DMS153 treated with DMSO at 0.1 percent for 48 hours (cell line): ENCODE measurements at regions not wholly inside any gene's neighbourhood (a gene's known extent, or its start where the extent isn't known, plus 50 kb on each side); places are given as distances from the start of the nearest gene placed in this dataset.
"Not testable (repeated sequence)": the region's sequence is repeated elsewhere in the genome, so short reads cannot be mapped to it uniquely, and the experiment has no call there.

ENCODE experiments used
- DNase-seq: peaks from one replicate; lab custom pipeline; 2025; ENCODE audit not compliant: unreplicated experiment; lab: John Stamatoyannopoulos, UW

DNA sequence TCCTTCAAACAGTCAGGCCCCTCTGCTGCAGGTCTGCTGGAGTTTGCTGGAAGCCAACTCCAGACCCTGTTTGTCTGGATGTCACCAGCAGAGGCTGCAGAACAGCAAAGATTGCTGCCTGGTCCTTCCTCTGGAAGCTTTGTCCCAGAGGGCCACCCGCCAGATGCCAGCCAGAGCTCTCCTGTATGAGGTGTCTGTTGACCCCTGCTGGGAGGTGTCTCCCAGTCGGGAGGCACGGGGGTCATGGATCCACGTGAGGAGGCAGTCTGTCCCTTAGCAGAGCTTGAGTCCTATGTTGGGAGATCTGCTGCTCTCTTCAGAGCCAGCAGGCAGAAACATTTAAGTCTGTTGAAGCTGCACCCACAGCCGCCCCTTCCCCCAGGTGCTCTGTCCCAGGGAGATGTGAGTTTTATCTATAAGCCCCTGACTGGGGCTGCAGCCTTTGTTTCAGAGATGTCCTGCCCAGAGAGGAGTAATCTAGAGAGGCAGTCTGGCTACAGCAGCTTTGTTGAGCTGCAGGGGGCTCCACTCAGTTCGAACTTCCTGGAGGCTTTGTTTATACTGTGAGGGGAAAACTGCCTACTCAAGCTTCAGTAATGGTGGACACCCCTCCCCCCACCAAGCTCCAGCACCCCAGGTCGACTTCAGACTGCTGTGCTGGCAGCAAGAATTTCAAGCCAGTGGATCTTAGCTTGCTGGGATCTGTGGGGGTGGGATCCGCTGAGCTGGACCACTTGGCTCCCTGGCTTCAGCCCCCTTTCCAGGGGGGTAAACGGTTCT, 72.1 kb downstream of the OGFRL1 start:
- not testable (repeated sequence) for DNase-seq

DNA sequence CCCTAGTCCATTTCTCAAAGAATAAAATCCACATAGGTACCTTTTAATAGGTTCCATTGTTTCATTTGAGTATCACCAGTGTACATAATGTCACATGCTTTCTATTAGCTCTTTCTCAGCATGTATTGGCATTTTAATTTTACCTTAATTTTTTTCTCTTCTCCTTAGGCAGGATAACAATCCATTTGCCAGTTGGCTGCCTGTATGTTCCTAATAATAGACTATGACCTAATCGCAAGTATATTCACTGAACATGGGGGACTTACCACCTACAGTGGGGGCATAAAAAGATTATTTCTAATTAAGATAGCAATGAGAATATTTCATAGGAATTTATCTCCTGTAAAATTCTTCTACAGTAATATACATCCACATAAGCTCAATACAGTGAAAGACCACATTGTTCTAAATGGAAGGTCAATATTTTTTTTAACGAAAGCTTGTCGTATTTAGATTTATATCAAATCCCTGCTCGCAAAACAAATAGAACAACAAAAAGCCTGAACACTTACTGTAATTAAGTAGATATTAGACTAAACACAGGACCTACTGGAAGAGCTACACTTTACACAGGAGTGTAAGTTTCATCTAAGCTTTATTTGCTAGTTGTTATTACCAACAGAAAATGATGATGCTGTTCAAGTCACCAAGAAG, 76.4 kb downstream of the OGFRL1 start:
- DNase-seq = no peak

DNA sequence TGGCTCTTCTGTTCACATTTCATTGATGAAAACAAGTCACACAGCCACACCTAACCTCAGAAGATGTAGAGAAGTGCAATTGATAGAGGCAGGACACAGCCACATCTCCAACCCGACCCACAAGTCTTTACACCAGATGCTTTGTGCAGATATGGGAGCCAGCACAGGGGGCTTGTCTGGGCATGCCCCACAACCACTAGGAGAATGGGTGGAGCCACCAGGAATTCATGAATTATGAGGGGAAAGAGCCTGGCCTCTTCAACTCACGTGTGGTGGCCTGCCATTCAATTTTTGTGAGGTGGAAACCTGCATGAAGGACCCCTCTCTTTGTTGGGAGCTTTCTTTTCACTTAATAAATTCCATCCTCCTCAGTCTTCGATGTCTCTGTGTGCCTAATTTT, 79.1 kb downstream of the OGFRL1 start:
- DNase-seq = no peak

DNA sequence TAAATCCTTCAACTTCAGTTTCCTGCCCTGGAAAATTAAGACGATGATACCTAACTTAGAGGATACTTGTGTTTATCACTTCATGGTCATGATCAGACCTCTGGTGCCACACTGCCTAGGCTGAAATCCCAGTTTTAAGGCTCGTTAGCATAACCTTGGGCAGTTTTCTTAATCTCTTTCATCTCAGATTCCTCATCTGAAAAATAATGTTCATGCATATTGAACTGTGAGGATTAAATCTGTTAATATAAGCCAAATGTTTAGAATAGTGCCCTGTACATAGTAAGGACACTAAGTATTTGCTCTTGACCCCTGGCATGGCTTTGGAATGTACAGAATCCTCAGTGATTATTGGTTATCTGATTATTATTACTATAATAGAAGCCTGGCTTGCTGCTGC, 79.7 kb downstream of the OGFRL1 start:
- no peak for DNase-seq

DNA sequence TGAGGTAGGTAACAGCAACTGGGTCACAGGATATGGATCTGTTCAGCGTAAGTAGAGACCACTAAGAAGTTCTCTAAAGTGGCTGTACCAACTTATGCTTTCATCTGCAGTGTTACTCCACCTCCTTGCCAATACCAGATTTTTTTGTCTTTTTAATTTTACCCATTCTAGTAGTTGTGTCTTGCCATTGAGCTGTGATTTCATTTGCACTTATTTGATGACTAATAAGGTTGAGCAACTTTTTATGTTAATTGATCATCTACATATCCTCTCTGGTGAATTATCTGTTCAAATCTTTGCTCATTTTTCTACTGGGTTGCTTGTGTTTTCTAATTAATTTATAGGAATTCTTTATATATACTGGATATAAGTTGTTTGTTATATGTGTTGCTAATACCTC, 82.9 kb downstream of the OGFRL1 start:
- no peak for DNase-seq

DNA sequence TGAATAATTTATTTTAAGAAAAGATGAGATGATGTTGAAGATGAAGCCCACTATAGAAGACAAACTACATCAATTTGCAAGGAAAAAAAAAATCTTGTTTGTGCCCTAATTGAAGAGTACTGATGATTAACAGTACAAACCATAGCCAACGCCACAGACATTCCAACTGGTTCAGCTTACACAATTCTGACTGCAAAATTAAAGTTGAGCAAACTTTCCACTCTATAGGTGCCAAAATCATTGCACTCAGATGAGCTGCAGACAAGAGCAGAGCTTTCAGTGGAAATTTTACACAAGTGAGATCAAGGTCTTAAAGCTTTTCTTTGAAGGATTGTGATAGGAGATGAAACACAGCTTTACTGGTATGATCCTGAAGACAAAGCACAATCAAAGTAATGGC, 85.3 kb downstream of the OGFRL1 start:
- DNase-seq = no peak

DNA sequence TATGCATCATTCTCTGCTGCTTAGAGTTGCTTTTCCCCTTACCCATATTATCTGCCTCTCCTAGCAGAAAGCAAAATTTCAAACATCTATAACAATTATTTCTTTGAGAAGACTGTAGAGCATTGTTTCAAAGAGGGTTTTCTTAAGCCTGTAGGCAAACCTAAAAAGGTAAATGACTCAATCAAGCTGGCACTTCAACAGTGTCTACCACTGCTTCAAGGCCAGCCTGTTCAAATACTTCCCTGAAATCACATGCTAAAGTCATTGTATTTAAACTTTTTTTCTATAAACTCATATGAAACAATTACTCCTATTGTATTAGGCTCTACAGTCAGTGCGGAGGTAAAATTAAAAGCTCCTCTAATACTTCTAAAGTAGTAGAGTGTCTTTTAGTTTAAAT, 87.1 kb downstream of the OGFRL1 start:
- DNase-seq = no peak

DNA sequence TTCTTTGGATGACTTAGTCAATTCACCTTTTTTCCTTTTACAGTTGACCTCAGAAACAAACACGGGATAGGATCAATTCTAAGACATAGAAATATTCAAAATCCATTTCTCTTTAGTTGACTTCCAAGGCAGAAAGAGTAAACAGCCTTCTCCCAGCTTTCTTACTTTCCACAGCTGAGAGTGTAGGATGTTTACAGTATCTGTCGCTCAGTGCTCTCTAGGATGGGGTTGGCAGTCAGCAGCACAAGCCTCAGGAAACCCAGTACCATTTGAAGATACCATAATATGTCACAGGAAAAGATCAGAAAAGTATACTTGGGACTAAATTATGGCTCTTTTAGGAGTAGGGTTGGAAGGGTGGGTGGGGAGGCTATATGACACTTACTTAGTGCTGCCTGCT, 88.2 kb downstream of the OGFRL1 start:
- DNase-seq = no peak

DNA sequence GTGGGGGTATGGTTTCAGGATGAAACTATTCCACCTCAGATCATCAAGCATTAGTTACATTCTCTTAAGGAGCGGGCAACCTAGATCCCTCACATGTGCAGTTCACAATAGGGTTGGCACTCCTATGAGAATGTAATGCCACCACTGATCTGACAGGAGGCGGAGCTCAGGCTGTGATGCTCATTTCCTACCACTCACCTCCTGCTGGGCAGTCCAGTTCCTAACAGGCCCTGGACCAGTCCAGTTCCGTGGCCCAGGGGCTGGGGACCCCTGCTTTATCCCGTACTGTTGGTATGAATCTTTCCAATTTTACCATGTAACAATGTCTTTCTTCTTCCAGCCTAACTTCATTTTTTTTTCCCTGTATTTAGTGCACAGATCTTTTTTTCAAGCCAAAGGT, 94.9 kb downstream of the OGFRL1 start:
- no peak for DNase-seq

DNA sequence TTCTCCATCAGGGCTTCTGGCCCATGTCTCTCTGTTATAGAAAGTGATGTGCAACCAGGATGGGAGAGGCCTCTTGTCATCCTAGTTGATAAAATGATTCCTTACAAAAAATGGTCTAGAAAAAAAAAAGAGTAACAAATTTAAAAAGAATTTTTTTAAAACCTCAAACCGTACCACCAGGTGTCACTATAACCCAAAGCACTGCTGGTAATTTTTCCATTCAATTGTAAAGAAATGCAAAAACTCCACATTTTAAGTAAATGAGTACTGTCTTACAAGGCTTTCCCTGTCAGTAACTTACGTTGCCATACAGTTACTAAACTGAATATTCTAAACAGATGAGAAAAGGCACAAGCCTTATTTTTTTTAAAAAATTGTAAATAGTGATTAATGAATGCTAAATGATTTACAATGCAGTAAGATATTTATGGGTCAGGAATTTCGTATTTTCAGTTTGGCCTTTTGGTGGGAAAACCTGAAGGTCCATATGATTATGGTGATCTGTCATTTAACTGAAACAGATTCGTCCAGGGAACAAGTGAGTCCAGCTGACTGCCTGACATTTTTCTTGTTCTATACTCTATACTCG, 95.4 kb downstream of the OGFRL1 start:
- DNase-seq = no peak

DNA sequence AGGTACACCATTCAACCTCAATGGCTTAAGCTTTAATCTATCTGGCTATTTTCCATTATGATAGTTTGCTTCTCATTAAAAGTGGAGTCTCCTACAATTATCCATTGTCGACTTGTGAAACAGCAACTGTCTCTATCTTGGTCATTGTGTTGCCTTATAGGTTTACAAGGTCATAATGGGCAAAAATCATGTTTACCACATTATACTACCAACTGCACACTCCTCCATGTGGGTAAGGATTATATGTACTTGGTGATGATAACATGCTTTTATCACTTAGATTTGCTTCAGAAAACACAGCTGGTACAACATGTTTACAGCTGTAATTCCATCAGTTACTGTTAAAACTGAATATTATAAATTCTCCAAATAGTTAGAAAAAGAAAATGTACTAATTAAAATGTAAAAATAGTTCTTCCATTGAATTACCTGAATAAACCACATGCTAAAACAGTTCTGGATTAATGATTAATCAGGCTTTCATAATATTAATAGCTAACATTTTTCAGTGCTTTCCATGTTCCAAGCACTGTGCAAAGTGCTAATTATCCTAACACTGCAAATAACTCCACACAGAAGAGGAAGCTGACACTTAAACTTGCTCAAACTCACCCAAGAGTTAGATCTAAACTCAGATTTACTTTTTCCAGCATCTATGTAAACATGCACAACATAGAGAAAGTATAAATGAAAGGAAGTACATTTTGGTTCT, 96.7 kb downstream of the OGFRL1 start:
- DNase-seq = no peak

DNA sequence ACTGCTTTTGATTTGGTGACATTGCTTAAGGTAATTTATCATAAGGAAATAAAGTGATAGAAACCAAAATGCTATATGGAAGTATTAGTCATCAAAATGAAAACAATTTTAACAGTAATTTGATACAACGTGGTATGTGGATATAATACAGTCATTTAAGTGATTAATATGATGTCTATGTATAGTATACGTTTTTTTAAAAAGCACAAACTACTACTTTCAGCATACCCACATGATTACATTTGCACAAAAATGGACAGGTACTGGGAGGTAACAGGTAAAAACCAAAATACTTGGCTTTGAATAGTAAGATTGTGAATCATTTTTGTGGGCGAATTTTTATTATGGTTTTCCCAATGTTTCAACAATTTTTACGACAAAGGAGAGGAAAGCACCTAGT, 97.6 kb downstream of the OGFRL1 start:
- no peak for DNase-seq

DNA sequence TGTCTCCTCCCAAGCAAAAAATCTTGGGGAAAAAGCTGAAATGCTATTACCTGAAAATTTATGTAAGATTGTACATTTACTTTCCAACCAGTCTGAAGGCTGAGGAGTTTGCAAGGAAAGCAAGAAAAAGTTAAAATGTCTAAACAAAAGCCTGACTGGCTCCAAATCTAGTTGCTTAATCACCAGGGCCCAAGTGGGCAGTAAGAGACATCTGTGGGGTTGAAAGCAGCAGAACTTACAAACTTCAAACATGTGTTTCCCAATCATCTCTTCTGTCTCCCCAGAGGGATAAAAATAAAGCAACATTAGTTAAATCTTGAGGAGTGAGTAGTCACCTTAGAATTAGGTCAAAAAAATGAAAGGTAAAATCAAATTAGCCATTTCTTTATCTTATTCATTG, 98.6 kb downstream of the OGFRL1 start:
- no peak for DNase-seq

DNA sequence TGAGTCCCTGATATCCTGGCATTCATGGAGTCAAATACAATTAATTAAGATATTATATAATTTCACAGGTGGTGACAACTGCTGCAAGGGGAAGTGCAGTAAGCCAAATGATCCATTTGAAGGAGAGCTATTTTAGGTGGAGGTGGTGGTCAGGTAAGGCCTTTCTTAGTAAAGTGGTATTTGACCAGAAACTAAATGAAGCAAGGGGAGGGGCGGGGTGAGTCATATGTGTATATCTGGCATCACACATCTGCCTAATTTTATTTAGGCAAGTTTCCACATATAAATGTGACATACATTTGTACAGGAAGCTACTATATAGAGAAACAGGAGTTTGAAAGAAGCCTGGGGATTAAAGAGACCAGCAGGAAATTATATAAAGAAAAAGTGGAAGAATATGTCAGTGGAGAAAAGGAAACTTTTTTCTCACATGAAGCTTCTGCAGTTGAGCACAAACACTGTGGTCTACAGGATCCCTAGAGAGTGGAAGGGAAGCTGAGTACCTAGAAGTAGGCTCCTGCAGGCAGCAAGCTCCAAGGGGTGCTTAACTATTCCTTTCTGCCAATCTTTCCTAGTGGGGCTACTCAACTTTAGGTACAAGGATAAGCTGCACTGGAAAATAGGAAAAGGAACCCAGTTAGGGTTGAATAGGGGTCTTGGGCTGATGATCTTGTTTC, 99.6 kb downstream of the OGFRL1 start:
- DNase-seq = no peak

DNA sequence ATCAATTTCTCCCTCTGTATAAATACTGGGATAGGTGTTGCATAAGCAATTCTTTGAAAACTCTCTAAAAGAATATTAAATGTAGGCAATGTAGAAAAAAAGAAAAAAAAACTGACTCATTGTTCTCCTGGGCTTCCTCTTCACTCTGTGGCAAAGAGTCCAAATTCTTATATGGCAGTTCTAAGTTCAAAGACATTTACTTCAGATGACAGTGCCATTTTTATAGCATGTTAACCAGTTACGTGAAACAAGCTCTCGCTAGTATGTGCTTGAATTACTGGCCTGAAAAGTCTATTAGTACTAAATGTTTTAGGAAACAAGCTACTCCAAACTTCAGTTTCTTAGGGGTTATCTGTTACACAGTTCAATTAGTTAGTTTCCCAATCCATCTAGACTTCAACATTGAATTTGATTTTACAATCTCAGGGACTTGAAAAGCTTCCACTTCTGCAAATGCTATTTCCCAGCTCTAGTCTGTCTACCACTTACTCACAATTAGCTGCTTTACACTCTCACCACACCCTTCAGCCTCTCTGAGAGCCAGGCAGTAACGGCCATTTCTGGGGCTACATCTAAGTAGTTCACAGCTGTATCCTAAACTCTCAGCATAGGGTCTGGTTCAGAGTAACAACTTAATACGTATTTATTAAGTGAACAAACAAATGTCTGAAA, 100.4 kb downstream of the OGFRL1 start:
- no peak for DNase-seq

DNA sequence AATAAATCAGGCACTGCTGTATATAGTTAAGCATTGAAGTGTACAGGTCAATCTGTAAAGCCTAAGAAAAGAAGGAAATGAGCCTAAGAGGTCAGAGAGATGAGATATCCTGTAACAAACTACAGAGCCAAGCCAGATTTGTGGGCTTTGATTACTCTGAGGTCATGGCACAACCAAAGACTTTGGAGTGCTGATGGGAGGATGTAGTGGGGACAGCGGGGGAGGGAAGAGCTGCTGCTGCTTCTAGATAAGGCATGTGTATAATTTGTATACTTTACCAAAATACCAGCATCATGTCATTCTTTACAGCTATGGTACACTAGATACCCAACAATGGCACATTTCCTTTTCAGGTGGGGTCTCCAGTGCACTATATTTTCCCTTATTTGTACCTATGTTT, 102.5 kb downstream of the OGFRL1 start:
- no peak for DNase-seq

DNA sequence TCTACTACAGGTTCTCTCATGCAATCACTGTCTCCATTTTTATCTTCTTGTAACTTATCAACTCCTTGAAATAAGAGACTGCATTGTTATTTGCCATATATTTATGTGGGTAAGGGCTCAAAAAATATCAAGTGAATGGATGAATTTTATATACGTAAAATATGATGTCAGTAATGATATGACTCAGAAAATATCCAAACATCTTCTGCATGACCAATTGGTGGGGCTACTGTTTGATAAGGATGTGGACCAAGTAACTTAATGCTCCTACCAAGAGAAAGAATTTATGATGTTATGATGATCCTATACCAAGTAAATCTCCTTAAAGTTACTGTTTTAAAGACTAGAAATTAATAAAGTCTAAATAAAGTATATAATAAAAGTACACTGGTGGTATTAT, 103.7 kb downstream of the OGFRL1 start:
- DNase-seq = no peak

DNA sequence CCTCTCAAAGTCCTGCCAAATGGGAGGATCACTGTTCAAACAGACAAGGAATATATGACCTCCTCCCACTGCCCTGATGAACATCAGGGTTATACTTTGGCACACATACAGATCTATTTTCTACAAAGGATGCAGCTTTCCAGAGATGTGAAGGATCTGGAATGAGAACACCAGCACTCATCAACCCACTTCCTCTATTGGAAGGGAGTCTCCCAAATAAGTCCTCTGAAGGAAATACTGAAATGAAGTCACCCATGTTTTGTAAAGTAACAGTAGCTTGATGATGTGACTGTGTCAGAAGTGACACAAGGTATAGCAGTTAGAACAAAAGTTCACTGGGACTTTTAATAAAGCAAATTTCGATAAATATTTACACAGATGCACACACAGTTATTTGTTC, 104.9 kb downstream of the OGFRL1 start:
- no peak for DNase-seq

DNA sequence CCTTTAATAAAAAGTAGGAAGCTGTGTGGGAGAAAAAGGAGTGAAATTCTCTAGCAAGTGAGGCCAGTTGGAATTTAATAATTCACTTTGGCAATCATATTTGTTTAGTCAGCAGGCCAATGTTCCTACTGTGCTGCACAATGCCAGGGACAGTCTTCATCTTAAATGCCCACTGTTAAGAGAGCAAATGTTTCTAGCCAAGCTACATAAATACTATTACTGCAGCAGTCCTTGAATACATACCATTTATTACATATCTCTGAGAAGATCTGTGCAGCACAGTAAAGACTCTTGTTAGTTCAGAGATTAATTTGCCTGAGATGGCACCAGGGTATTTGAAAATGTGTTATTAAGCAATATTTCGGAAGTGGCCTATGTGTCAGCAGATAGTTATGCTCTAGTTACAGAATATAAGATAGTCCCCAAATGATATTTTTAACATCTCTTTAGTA, 105.4 kb downstream of the OGFRL1 start:
- no peak for DNase-seq

DNA sequence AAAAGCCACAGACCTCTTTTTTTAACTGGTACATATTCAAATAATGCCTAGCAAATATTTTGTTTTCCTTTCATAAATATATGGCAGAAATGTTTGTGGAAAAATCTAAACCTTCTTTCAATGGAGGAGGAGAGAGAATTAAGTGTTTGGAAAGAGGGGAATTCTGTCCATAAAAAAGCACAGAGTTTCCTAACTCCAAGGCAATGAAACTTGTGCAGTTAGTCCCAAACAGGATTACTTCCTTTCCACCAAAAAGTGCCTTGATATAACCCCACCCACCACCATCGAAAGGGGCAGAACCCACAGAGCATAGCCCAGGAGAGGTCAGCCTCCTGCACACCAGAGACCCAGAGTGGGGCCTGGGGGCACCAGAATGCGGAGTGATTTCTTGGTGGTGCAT, 106.3 kb downstream of the OGFRL1 start:
- DNase-seq = no peak
